Activated CD4-positive, alpha-beta T cell treated with anti-CD3 and anti-CD28 coated beads, Interleukin-2, amount 50 U/mL, for 48 hours (primary cell): ENCODE measurements at regions not wholly inside any gene's neighbourhood (a gene's known extent, or its start where the extent isn't known, plus 50 kb on each side); places are given as distances from the start of the nearest gene placed in this dataset.

Source experiments
- DNase-seq, 2 experiments: peaks; one replicate each; pipeline ENCODE4 v3.0.0-alpha.2; 2020

- DNase-seq = no peak
These were observed 171.4 kb upstream of the ZP4 start for GRCh38 chr1:238061967-238062613.

GRCh38 chr1:238060061-238060460 is 169.3 kb upstream of the ZP4 start:
- no peak for DNase-seq

- DNase-seq = no peak
These were observed 162.0 kb upstream of the ZP4 start for GRCh38 chr1:238052496-238053266.

- no peak for DNase-seq
These were observed 138.4 kb upstream of the ZP4 start for GRCh38 chr1:238029126-238029525.

- DNase-seq = no peak
These were observed 136.6 kb upstream of the ZP4 start for GRCh38 chr1:238027366-238027765.

GRCh38 chr1:238023137-238023536 is 132.4 kb upstream of the ZP4 start:
- no peak for DNase-seq

- no peak for DNase-seq
These were observed 127.5 kb upstream of the ZP4 start for GRCh38 chr1:238018214-238018613.

GRCh38 chr1:238006779-238007178 is 116.1 kb upstream of the ZP4 start:
- no peak for DNase-seq

- no peak for DNase-seq
These were observed 114.4 kb upstream of the ZP4 start for GRCh38 chr1:238005116-238005515.

GRCh38 chr1:238001818-238002217 is 111.1 kb upstream of the ZP4 start:
- no peak for DNase-seq

GRCh38 chr1:237999426-238000052 is 108.8 kb upstream of the ZP4 start:
- no peak for DNase-seq

GRCh38 chr1:237998581-237998980 is 107.9 kb upstream of the ZP4 start:
- no peak for DNase-seq

GRCh38 chr1:237983496-237983895 is 92.8 kb upstream of the ZP4 start:
- DNase-seq = no peak

- DNase-seq = no peak
These were observed 90.5 kb upstream of the ZP4 start for GRCh38 chr1:237981223-237981622.

- no peak for DNase-seq
These were observed 85.6 kb upstream of the ZP4 start for GRCh38 chr1:237976331-237976730.

GRCh38 chr1:237975903-237976302 is 85.2 kb upstream of the ZP4 start:
- DNase-seq = no peak

GRCh38 chr1:237975376-237975775 is 84.7 kb upstream of the ZP4 start:
- DNase-seq = no peak

GRCh38 chr1:237972186-237972585 is 81.5 kb upstream of the ZP4 start:
- DNase-seq = no peak

- no peak for DNase-seq
These were observed 72.3 kb upstream of the ZP4 start for GRCh38 chr1:237962985-237963384.

GRCh38 chr1:237961754-237962153 is 71.0 kb upstream of the ZP4 start:
- no peak for DNase-seq

- DNase-seq = no peak
These were observed 69.1 kb upstream of the ZP4 start for GRCh38 chr1:237959838-237960237.

- no peak for DNase-seq
These were observed 62.5 kb upstream of the ZP4 start for GRCh38 chr1:237953238-237953637.
